IMR-90 (cell line): ENCODE measurements at regions not wholly inside any gene's neighbourhood (a gene's known extent, or its start where the extent isn't known, plus 50 kb on each side); places are given as distances from the start of the nearest gene placed in this dataset.

ENCODE experiments used
- ATAC-seq: fragments of 200-7000 bp; cut with Tn5 transposase; 2 replicates; pipeline ENCODE4 v1.9.1; 2020; ENCODE audit warnings: low read depth, mild to moderate bottlenecking, moderate library complexity
- BruUV-seq: library from RNA; stranded (reverse); fragments of 400-500 nt; replicated peaks from 2 replicates; lab custom pipeline; 2021; lab: Mats Ljungman, UMichigan
- CTCF ChIA-PET: fragments of 300-600 bp; formaldehyde crosslinking; extraction: SDS; loops from one replicate; lab custom pipeline; 2021; ENCODE audit warnings: antibody characterized with exemption; lab: Yijun Ruan, JAX
- POLR2A ChIA-PET: fragments of 300-600 bp; sonication (Branson Sonifier 250); formaldehyde crosslinking; loops from one replicate; lab custom pipeline; 2022; ENCODE audit warnings: antibody characterized with exemption; ENCODE audit not compliant: unreplicated experiment; lab: Charles Lee
- DNase-seq: peaks from one replicate; pipeline ENCODE4 v3.0.0; 2013
- H2AFZ ChIP-seq: replicated peaks from 2 replicates; pipeline ENCODE3; 2013; ENCODE audit warnings: low read length, mild to moderate bottlenecking; ENCODE audit not compliant: poor library complexity
- H2AK5ac ChIP-seq: 2 replicates; pipeline ENCODE4 v1.6.1; 2013; ENCODE audit warnings: low read depth, low read length, inconsistent platforms
- H2AK9ac ChIP-seq: replicated peaks from 2 replicates; pipeline ENCODE3; 2013; ENCODE audit warnings: mild to moderate bottlenecking, low read depth, low read length, moderate library complexity; ENCODE audit not compliant: poor library complexity
- H2BK120ac ChIP-seq: 2 replicates; pipeline ENCODE4 v1.6.1; 2013; ENCODE audit warnings: low read depth, low read length, inconsistent platforms
- H2BK15ac ChIP-seq: 3 replicates; pipeline ENCODE4 v1.6.1; 2013; ENCODE audit warnings: low read depth, low read length, inconsistent platforms
- H2BK20ac ChIP-seq: 2 replicates; pipeline ENCODE4 v1.6.1; 2013; ENCODE audit warnings: low read depth, mild to moderate bottlenecking, inconsistent platforms, low read length, moderate library complexity
- H2BK5ac ChIP-seq: 2 replicates; pipeline ENCODE4 v1.6.1; 2013; ENCODE audit warnings: mild to moderate bottlenecking, low read depth, low read length, inconsistent platforms; ENCODE audit not compliant: poor library complexity, severe bottlenecking
- H3K14ac ChIP-seq: replicated peaks from 2 replicates; pipeline ENCODE4 v1.6.1; 2013; ENCODE audit warnings: low read depth, low read length, inconsistent platforms
- H3K18ac ChIP-seq: 2 replicates; pipeline ENCODE4 v1.6.1; 2013; ENCODE audit warnings: low read depth, low read length, control low read depth
- H3K23ac ChIP-seq: 2 replicates; pipeline ENCODE4 v1.6.1; 2013; ENCODE audit warnings: low read depth, low read length, inconsistent platforms
- H3K27ac ChIP-seq: 2 replicates; pipeline ENCODE4 v1.5.1; 2013; ENCODE audit warnings: mild to moderate bottlenecking, control low read depth, low read length; ENCODE audit not compliant: insufficient read depth
- H3K27me3 ChIP-seq: 2 replicates; pipeline ENCODE4 v1.6.1; 2013; ENCODE audit warnings: low read length; ENCODE audit not compliant: control insufficient read depth, insufficient read depth
- H3K36me3 ChIP-seq: 2 replicates; pipeline ENCODE4 v1.6.1; 2013; ENCODE audit warnings: low read length, mixed read lengths; ENCODE audit not compliant: control insufficient read depth, insufficient read depth
- H3K4ac ChIP-seq: 2 replicates; pipeline ENCODE4 v1.6.1; 2013; ENCODE audit warnings: low read depth, low read length, inconsistent platforms
- H3K4me1 ChIP-seq: 2 replicates; pipeline ENCODE4 v1.6.1; 2013; ENCODE audit warnings: low read length, mixed read lengths; ENCODE audit not compliant: control insufficient read depth, insufficient read depth
- H3K4me2 ChIP-seq: 2 replicates; pipeline ENCODE4 v1.6.1; 2013; ENCODE audit warnings: low read depth, mild to moderate bottlenecking, control low read depth, low read length, moderate library complexity
- H3K4me3 ChIP-seq: 2 replicates; pipeline ENCODE4 v1.5.1; 2013; ENCODE audit warnings: low read depth, mild to moderate bottlenecking, control low read depth, low read length, moderate library complexity; ENCODE audit not compliant: insufficient read depth
- H3K56ac ChIP-seq: 2 replicates; pipeline ENCODE4 v1.6.1; 2013; ENCODE audit warnings: low read length, inconsistent platforms; ENCODE audit not compliant: insufficient read depth; ENCODE audit errors: extremely low read depth
- H3K79me1 ChIP-seq, 2 experiments: 2 replicates each; pipeline ENCODE4 v1.6.1; 2013; ENCODE audit warnings: low read length in 2 of 2, inconsistent platforms in 1 of 2, low read depth in 1 of 2
- H3K9ac ChIP-seq: 2 replicates; pipeline ENCODE4 v1.6.1; 2013; ENCODE audit warnings: low read depth, low read length, control low read depth
- H3K9me1 ChIP-seq: 2 replicates; pipeline ENCODE4 v1.6.1; 2013; ENCODE audit warnings: low read length, inconsistent platforms; ENCODE audit not compliant: insufficient read depth
- H3K9me3 ChIP-seq: 2 replicates; pipeline ENCODE4 v1.6.1; 2013; ENCODE audit warnings: low read length; ENCODE audit not compliant: control insufficient read depth, insufficient read depth
- H4K20me1 ChIP-seq: 2 replicates; pipeline ENCODE4 v1.6.1; 2013; ENCODE audit warnings: low read length, inconsistent platforms; ENCODE audit not compliant: insufficient read depth
- H4K5ac ChIP-seq: 2 replicates; pipeline ENCODE4 v1.6.1; 2013; ENCODE audit warnings: mild to moderate bottlenecking, low read depth, low read length, control low read depth
- H4K8ac ChIP-seq, 2 experiments: 2 replicates each; pipeline ENCODE4 v1.6.1; 2013; ENCODE audit warnings: low read depth in 2 of 2, low read length in 2 of 2, control low read depth in 1 of 2, inconsistent platforms in 1 of 2
- H4K91ac ChIP-seq: 2 replicates; pipeline ENCODE4 v1.6.1; 2013; ENCODE audit warnings: low read depth, low read length, inconsistent platforms; ENCODE audit not compliant: insufficient read depth
- FOS ChIP-seq: fragments of 150-350 bp; IDR thresholded peaks from 2 replicates; pipeline ENCODE4 v1.6.1; 2016; ENCODE audit warnings: low read depth, low read length
- NFE2L2 ChIP-seq: fragments of 150-350 bp; IDR thresholded peaks from 2 replicates; pipeline ENCODE4 v1.6.1; 2016; ENCODE audit warnings: low read depth, mild to moderate bottlenecking, low read length
- SMC3 ChIP-seq: fragments of 150-350 bp; IDR thresholded peaks from 2 replicates; pipeline ENCODE4 v1.6.1; 2016; ENCODE audit warnings: low read depth, mild to moderate bottlenecking, antibody characterized with exemption, low read length, moderate library complexity
- WGBS, 2 experiments: methylation state at CpG; one replicate each; pipeline versions ENCODE4 v1.1.5 to v1.1.7; 2013; ENCODE audit warnings: missing lambda C conversion rate in 2 of 2; ENCODE audit not compliant: insufficient read length in 1 of 2; ENCODE audit errors: extremely low coverage in 2 of 2; 5-methylcytosine and 5-hydroxymethylcytosine counted together
- dilution Hi-C: fragments of 300-500 bp; cut with HindIII; formaldehyde crosslinking; loops from one replicate; pipeline ENCODE4 v1.14.3; 2018; ENCODE audit warnings: low sequenced_read_pairs; ENCODE audit not compliant: unreplicated experiment
- in situ Hi-C: fragments of 300-500 bp; cut with MboI; formaldehyde crosslinking; loops from 3 replicates; pipeline ENCODE4 v1.14.3; 2019; ENCODE audit warnings: low sequenced_read_pairs, inconsistent platforms, mixed read lengths
- intact Hi-C: fragments of 100-400 bp; cut with micrococcal nuclease; formaldehyde crosslinking; loops from 2 replicates; pipeline ENCODE4 v1.10.0; 2022
- TF ChIP-seq, protein P1 (sequence below): fragments of 150-350 bp; IDR thresholded peaks from 2 replicates; pipeline ENCODE4 v1.6.1; 2016; ENCODE audit warnings: low read depth, mild to moderate bottlenecking, low read length, moderate library complexity, borderline replicate concordance
- TF ChIP-seq, protein P2 (sequence below): conservative IDR thresholded peaks from 2 replicates; pipeline ENCODE4 v1.5.1; 2012; ENCODE audit warnings: mild to moderate bottlenecking, low read depth, low read length, improper control_type of control experiment

- H2AK5ac ChIP-seq: no peak overlapping the region
- no peak overlapping the region for H3K9ac ChIP-seq
- no peak overlapping the region for H2BK120ac ChIP-seq
- H4K5ac ChIP-seq: no peak overlapping the region
- H3K18ac ChIP-seq: no peak overlapping the region
- no peaks in the 10 kb centered on the region for H3K9me1 ChIP-seq
- H3K4ac ChIP-seq: no peak overlapping the region
- no peaks in the 10 kb centered on the region for H3K9me3 ChIP-seq
- no peak overlapping the region for H3K27ac ChIP-seq
- intact Hi-C loops (no loop called here), in situ Hi-C loops (no loop called here), dilution Hi-C loops (no loop called here)
- H3K36me3 ChIP-seq: no peaks in the 10 kb centered on the region
- no peak overlapping the region for H2AK9ac ChIP-seq
- no TSS peak for BruUV-seq
- no peak overlapping the region for H3K14ac ChIP-seq
- H2BK5ac ChIP-seq: no peak overlapping the region
- TF ChIP-seq FOS: no peak
- TF ChIP-seq NFE2L2: no peak
- TF ChIP-seq, protein P1, sequence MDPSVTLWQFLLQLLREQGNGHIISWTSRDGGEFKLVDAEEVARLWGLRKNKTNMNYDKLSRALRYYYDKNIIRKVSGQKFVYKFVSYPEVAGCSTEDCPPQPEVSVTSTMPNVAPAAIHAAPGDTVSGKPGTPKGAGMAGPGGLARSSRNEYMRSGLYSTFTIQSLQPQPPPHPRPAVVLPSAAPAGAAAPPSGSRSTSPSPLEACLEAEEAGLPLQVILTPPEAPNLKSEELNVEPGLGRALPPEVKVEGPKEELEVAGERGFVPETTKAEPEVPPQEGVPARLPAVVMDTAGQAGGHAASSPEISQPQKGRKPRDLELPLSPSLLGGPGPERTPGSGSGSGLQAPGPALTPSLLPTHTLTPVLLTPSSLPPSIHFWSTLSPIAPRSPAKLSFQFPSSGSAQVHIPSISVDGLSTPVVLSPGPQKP: no peak
- TF ChIP-seq, protein P2, sequence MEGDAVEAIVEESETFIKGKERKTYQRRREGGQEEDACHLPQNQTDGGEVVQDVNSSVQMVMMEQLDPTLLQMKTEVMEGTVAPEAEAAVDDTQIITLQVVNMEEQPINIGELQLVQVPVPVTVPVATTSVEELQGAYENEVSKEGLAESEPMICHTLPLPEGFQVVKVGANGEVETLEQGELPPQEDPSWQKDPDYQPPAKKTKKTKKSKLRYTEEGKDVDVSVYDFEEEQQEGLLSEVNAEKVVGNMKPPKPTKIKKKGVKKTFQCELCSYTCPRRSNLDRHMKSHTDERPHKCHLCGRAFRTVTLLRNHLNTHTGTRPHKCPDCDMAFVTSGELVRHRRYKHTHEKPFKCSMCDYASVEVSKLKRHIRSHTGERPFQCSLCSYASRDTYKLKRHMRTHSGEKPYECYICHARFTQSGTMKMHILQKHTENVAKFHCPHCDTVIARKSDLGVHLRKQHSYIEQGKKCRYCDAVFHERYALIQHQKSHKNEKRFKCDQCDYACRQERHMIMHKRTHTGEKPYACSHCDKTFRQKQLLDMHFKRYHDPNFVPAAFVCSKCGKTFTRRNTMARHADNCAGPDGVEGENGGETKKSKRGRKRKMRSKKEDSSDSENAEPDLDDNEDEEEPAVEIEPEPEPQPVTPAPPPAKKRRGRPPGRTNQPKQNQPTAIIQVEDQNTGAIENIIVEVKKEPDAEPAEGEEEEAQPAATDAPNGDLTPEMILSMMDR: no peak
- no peak for TF ChIP-seq SMC3
- no CpG with 5 or more reads among the region's 1 CpG for WGBS, 2 experiments
- H3K79me1 ChIP-seq: no peaks in the 10 kb centered on the region
- no peak overlapping the region for H4K8ac ChIP-seq
- no peak overlapping the region for H3K4me2 ChIP-seq
- no peak for ATAC-seq
- no peak overlapping the region for H3K23ac ChIP-seq
- no peak overlapping the region for H2AFZ ChIP-seq
- no peaks in the 10 kb centered on the region for H3K4me1 ChIP-seq
- CTCF ChIA-PET: no interaction called here
- no peak overlapping the region for H4K91ac ChIP-seq
- H2BK20ac ChIP-seq: no peak overlapping the region
- no peak overlapping the region for H3K56ac ChIP-seq
- H2BK15ac ChIP-seq: no peak overlapping the region
- no peaks in the 10 kb centered on the region for H4K20me1 ChIP-seq
- DNase-seq: no peak
- no peaks in the 10 kb centered on the region for H3K27me3 ChIP-seq
- POLR2A ChIA-PET: no interaction called here
- H3K4me3 ChIP-seq: no peak overlapping the region
Observed at GRCh38 chr9:82757924-82758323, 305.0 kb downstream of the RASEF start.
